Fibroblast of lung (primary cell): ENCODE measurements at regions not wholly inside any gene's neighbourhood (a gene's known extent, or its start where the extent isn't known, plus 50 kb on each side); places are given as distances from the start of the nearest gene placed in this dataset.

Experiments used
- DNase-seq, 2 donors: peaks; one replicate each; pipeline versions ENCODE4 v3.0.0 to v3.0.0-alpha.2; 2010; ENCODE audit warnings: low read depth in 2 of 2
- H2AFZ ChIP-seq: 2 replicates; pipeline ENCODE4 v1.5.1; 2012; ENCODE audit warnings: low read length, control low read depth, inconsistent platforms
- H3K27ac ChIP-seq: 2 replicates; pipeline ENCODE4 v1.5.1; 2011; ENCODE audit warnings: low read length, control low read depth; ENCODE audit not compliant: insufficient read depth
- H3K27me3 ChIP-seq: 2 replicates; pipeline ENCODE4 v1.5.1; 2011; ENCODE audit warnings: mild to moderate bottlenecking, low read length; ENCODE audit not compliant: control insufficient read depth, insufficient read depth
- H3K36me3 ChIP-seq: 2 replicates; pipeline ENCODE4 v1.5.1; 2011; ENCODE audit warnings: low read length; ENCODE audit not compliant: control insufficient read depth, insufficient read depth
- H3K4me1 ChIP-seq: 2 replicates; pipeline ENCODE4 v1.5.1; 2011; ENCODE audit warnings: low read length; ENCODE audit not compliant: control insufficient read depth, insufficient read depth; ENCODE audit errors: extremely low read depth
- H3K4me2 ChIP-seq: 2 replicates; pipeline ENCODE4 v1.5.1; 2011; ENCODE audit warnings: low read length, control low read depth; ENCODE audit not compliant: insufficient read depth; ENCODE audit errors: extremely low read depth
- H3K4me3 ChIP-seq, 4 experiments: fragments of 200-600 bp in 1 of 4; sonication (generic) in 1 of 4; replicated peaks in 1 of 4; 2 replicates each; pipeline ENCODE4 v1.5.1; 2011 to 2016; ENCODE audit warnings: low read length in 4 of 4, low read depth in 3 of 4, mild to moderate bottlenecking in 3 of 4, control low read depth in 2 of 4, inconsistent platforms in 1 of 4, mixed read lengths in 1 of 4; ENCODE audit not compliant: insufficient read depth in 1 of 4; ENCODE audit errors: control extremely low read depth in 1 of 4
- H3K79me2 ChIP-seq: 2 replicates; pipeline ENCODE4 v1.5.1; 2012; ENCODE audit warnings: mild to moderate bottlenecking, low read length, inconsistent platforms; ENCODE audit not compliant: control insufficient read depth, insufficient read depth
- H3K9ac ChIP-seq: 2 replicates; pipeline ENCODE4 v1.5.1; 2011; ENCODE audit warnings: mild to moderate bottlenecking, low read length, control low read depth; ENCODE audit not compliant: insufficient read depth
- H3K9me3 ChIP-seq: 2 replicates; pipeline ENCODE4 v1.5.1; 2012; ENCODE audit warnings: low read depth, low read length; ENCODE audit not compliant: control insufficient read depth, insufficient read depth
- H4K20me1 ChIP-seq: 2 replicates; pipeline ENCODE4 v1.5.1; 2011; ENCODE audit warnings: low read length; ENCODE audit not compliant: control insufficient read depth, insufficient read depth; ENCODE audit errors: extremely low read depth
- EZH2 ChIP-seq: IDR thresholded peaks from 2 replicates; pipeline ENCODE4 v1.5.1; 2012; ENCODE audit warnings: low read length, control low read depth, mild to moderate bottlenecking; ENCODE audit errors: missing control alignments
- TF ChIP-seq, protein P1 (sequence below), 2 donors: IDR thresholded peaks in 1 of 2; conservative IDR thresholded peaks in 1 of 2; 1 replicate in 1 of 2; 2 replicates in 1 of 2; pipeline ENCODE4 v1.5.1; 2011 to 2012; ENCODE audit warnings: low read length in 2 of 2, control low read depth in 1 of 2, inconsistent platforms in 1 of 2, low read depth in 1 of 2, mild to moderate bottlenecking in 1 of 2

DNA sequence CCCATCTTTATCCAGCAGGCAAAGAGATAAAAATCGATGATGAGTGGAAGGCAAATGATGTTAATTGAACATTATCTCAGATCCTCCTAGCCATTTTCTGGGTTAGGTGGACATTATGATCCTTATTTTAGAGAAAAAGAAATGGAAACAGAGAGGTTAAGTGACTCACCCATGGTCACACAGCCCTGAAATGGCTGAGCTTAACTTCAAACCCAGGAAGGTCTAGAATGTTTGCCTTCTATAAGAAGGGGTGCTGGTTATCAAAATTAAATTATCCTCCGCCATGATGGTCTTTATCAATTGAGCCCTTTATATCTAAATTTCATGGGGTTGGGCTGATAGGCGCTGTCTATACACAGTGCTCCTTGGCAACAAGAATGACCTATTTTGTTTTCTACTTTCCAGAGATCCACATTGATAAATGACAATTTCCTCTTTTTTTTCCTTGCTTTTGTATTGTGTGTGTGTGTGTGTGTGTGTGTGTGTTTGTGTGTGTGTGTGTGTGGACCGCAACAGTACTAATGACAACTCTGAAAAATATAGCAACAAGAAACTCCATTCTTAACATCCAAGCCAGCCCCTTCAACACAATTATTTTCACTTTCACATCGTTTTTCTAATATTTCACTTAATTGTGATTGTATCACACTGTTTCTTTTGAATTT, 571.9 kb downstream of the VRK1 start:
- Histone ChIP-seq H3K27ac (no peak overlapping the region), H3K9ac (no peak overlapping the region), H3K9me3 (no peaks in the 10 kb centered on the region), H3K4me2 (no peak overlapping the region), H3K36me3 (no peaks in the 10 kb centered on the region), H3K4me1 (no peaks in the 10 kb centered on the region), H2AFZ (no peak overlapping the region), H3K4me3 (no peak overlapping the region), H3K79me2 (no peaks in the 10 kb centered on the region), H4K20me1 (no peaks in the 10 kb centered on the region), H3K27me3 (no peaks in the 10 kb centered on the region)
- DNase-seq: no peak
- no peak for TF ChIP-seq EZH2
- TF ChIP-seq, protein P1, sequence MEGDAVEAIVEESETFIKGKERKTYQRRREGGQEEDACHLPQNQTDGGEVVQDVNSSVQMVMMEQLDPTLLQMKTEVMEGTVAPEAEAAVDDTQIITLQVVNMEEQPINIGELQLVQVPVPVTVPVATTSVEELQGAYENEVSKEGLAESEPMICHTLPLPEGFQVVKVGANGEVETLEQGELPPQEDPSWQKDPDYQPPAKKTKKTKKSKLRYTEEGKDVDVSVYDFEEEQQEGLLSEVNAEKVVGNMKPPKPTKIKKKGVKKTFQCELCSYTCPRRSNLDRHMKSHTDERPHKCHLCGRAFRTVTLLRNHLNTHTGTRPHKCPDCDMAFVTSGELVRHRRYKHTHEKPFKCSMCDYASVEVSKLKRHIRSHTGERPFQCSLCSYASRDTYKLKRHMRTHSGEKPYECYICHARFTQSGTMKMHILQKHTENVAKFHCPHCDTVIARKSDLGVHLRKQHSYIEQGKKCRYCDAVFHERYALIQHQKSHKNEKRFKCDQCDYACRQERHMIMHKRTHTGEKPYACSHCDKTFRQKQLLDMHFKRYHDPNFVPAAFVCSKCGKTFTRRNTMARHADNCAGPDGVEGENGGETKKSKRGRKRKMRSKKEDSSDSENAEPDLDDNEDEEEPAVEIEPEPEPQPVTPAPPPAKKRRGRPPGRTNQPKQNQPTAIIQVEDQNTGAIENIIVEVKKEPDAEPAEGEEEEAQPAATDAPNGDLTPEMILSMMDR (conservative IDR thresholded peaks at IDR 0.05 in 1 of 2, IDR thresholded peaks at IDR 0.05 in 1 of 2; ENCODE audit: low read depth in 1 of 2, low read length in 2 of 2): no peak

DNA sequence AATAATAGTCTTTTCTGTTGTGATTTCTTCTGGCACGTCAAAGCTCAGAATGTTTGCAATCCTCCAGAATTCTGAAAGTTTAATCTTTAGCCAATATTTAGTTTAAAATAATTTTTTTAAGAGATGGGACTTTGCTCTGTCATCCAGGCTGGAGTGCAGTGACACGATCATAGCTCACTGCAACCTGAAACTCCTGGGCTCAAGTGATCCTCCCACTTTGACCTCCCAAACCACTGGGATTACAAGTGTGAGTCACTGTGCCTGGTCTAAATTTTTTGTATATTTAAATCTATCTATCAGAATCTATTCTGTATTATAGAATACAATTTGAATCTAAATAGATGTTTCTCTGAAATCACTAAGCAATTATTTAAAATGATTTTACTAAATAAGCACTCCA, 572.7 kb downstream of the VRK1 start:
- Histone ChIP-seq H3K4me1 (no peaks in the 10 kb centered on the region), H3K27me3 (no peaks in the 10 kb centered on the region), H2AFZ (no peak overlapping the region), H3K36me3 (no peaks in the 10 kb centered on the region), H3K9ac (no peak overlapping the region), H4K20me1 (no peaks in the 10 kb centered on the region), H3K4me2 (no peak overlapping the region), H3K79me2 (no peaks in the 10 kb centered on the region), H3K9me3 (no peaks in the 10 kb centered on the region), H3K27ac (no peak overlapping the region), H3K4me3 (no peak overlapping the region)
- no peak for DNase-seq
- TF ChIP-seq, protein P1 (conservative IDR thresholded peaks at IDR 0.05 in 1 of 2, IDR thresholded peaks at IDR 0.05 in 1 of 2; ENCODE audit: low read depth in 1 of 2, low read length in 2 of 2): no peak
- no peak for TF ChIP-seq EZH2

DNA sequence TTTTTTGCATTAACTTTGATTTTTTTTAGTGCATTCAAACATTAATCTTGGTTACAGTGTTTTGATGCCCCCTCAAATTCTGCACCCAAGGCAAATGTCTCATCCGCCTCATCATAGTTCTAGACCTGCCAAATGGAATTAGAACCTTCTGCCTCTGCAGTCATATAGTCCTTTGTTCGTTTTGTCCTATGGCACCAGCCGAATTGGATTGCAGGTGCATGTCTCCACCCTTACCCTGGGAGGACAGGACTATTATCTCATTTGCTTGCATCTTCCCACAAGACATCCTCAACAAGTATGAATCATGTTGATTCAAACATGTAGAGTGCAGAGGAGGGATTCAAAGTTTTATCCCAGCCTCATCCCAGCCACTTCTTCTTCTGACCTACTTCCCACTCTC, 579.1 kb downstream of the VRK1 start:
- Histone ChIP-seq H3K4me1 (no peaks in the 10 kb centered on the region), H3K9ac (no peak overlapping the region), H3K27ac (no peak overlapping the region), H3K9me3 (no peaks in the 10 kb centered on the region), H4K20me1 (no peaks in the 10 kb centered on the region), H2AFZ (no peak overlapping the region), H3K36me3 (no peaks in the 10 kb centered on the region), H3K4me3 (no peak overlapping the region), H3K79me2 (no peaks in the 10 kb centered on the region), H3K27me3 (no peaks in the 10 kb centered on the region), H3K4me2 (no peak overlapping the region)
- TF ChIP-seq, protein P1 (conservative IDR thresholded peaks at IDR 0.05 in 1 of 2, IDR thresholded peaks at IDR 0.05 in 1 of 2; ENCODE audit: low read depth in 1 of 2, low read length in 2 of 2): no peak
- no peak for TF ChIP-seq EZH2
- DNase-seq: no peak
